ENCODE measurements at regions not wholly inside any gene's neighbourhood (a gene's known extent, or its start where the extent isn't known, plus 50 kb on each side); places are given as distances from the start of the nearest gene placed in this dataset.

- no peak for TF ChIP-seq CTCF (IDR thresholded peaks at IDR 0.05)
- Histone ChIP-seq H3K4me3 (no peak overlapping the region), H3K9me3 (no peaks in the 10 kb centered on the region), H3K4me1 (ENCODE audit: low read depth) (no peaks in the 10 kb centered on the region), H3K36me3 (ENCODE audit: low read depth) (no peaks in the 10 kb centered on the region)
- DNase-seq (no peak), ATAC-seq (no peak)
- intact Hi-C loops (cut with DNase I, micrococcal nuclease) = no loop called here
Measured at GRCh38 chr2:78710632-78711375, 314.7 kb upstream of the REG3G start.

- no peak for TF ChIP-seq CTCF (IDR thresholded peaks at IDR 0.05)
- Histone ChIP-seq H3K9me3 (no peaks in the 10 kb centered on the region), H3K4me1 (ENCODE audit: low read depth) (no peaks in the 10 kb centered on the region), H3K4me3 (no peak overlapping the region), H3K36me3 (ENCODE audit: low read depth) (no peaks in the 10 kb centered on the region)
- ATAC-seq (no peak), DNase-seq (no peak)
- intact Hi-C loops (cut with DNase I, micrococcal nuclease) = no loop called here
Measured at GRCh38 chr2:78715293-78715692, 310.2 kb upstream of the REG3G start.

GRCh38 chr2:78718024-78718423, 307.5 kb upstream of the REG3G start:
- intact Hi-C loops (cut with DNase I, micrococcal nuclease) = no loop called here
- H3K4me1 ChIP-seq (ENCODE audit: low read depth) = no peaks in the 10 kb centered on the region
- TF ChIP-seq CTCF (IDR thresholded peaks at IDR 0.05) = no peak

GRCh38 chr2:78718473-78718872, 307.0 kb upstream of the REG3G start:
- intact Hi-C loops (cut with DNase I, micrococcal nuclease) = no loop called here
- DNase-seq (no peak), ATAC-seq (no peak)
- H3K9me3 ChIP-seq = no peaks in the 10 kb centered on the region
- H3K36me3 ChIP-seq (ENCODE audit: low read depth) = no peaks in the 10 kb centered on the region
- no peaks in the 10 kb centered on the region for H3K4me1 ChIP-seq (ENCODE audit: low read depth)
- TF ChIP-seq CTCF (IDR thresholded peaks at IDR 0.05) = no peak
- H3K4me3 ChIP-seq = no peak overlapping the region

More at GRCh38 chr2:78718024-78718423, 307.5 kb upstream of the REG3G start:
- ATAC-seq (no peak), DNase-seq (no peak)
- Histone ChIP-seq H3K36me3 (ENCODE audit: low read depth) (no peaks in the 10 kb centered on the region), H3K4me3 (no peak overlapping the region), H3K9me3 (no peaks in the 10 kb centered on the region)

- intact Hi-C loops (cut with DNase I, micrococcal nuclease) = no loop called here
- Histone ChIP-seq H3K4me3 (no peak overlapping the region), H3K4me1 (ENCODE audit: low read depth) (no peaks in the 10 kb centered on the region), H3K36me3 (ENCODE audit: low read depth) (no peaks in the 10 kb centered on the region), H3K9me3 (no peaks in the 10 kb centered on the region)
- ATAC-seq (no peak), DNase-seq (no peak)
- TF ChIP-seq CTCF (IDR thresholded peaks at IDR 0.05) = no peak
Measured at GRCh38 chr2:78721355-78722033, 304.0 kb upstream of the REG3G start.
